Smooth muscle cell (in vitro differentiated cells): ENCODE measurements at regions not wholly inside any gene's neighbourhood (a gene's known extent, or its start where the extent isn't known, plus 50 kb on each side); places are given as distances from the start of the nearest gene placed in this dataset.
"Not testable (repeated sequence)": the region's sequence is repeated elsewhere in the genome, so short reads cannot be mapped to it uniquely, and the experiment has no call there.

Experiments
- DNase-seq: peaks from one replicate; lab custom pipeline; 2025; ENCODE audit not compliant: unreplicated experiment; lab: John Stamatoyannopoulos, UW
- H2AFZ ChIP-seq: fragments of 200-600 bp; sonication (generic); 2 replicates; pipeline ENCODE4 v1.6.0; 2016; ENCODE audit warnings: antibody characterized with exemption, low read depth, mild to moderate bottlenecking
- H3F3A ChIP-seq: fragments of 200-600 bp; sonication (generic); 2 replicates; pipeline ENCODE4 v1.6.0; 2017; ENCODE audit warnings: antibody characterized with exemption, low read depth
- H3K27ac ChIP-seq: fragments of 200-600 bp; sonication (generic); 2 replicates; pipeline ENCODE4 v1.5.1; 2016; ENCODE audit warnings: low read depth, mild to moderate bottlenecking
- H3K27me3 ChIP-seq: fragments of 200-600 bp; sonication (generic); 2 replicates; pipeline ENCODE4 v1.6.1; 2016; ENCODE audit warnings: low read depth, mild to moderate bottlenecking
- H3K36me3 ChIP-seq: fragments of 200-600 bp; sonication (generic); 2 replicates; pipeline ENCODE4 v1.5.1; 2016; ENCODE audit warnings: low read depth
- H3K4me1 ChIP-seq: fragments of 200-600 bp; sonication (generic); 2 replicates; pipeline ENCODE4 v1.5.1; 2016; ENCODE audit warnings: low read depth
- H3K4me2 ChIP-seq: fragments of 200-600 bp; sonication (generic); 2 replicates; pipeline ENCODE4 v1.6.0; 2016; ENCODE audit warnings: mild to moderate bottlenecking
- H3K4me3 ChIP-seq: fragments of 200-600 bp; sonication (generic); 2 replicates; pipeline ENCODE4 v1.5.1; 2016; ENCODE audit warnings: mild to moderate bottlenecking
- H3K79me2 ChIP-seq: fragments of 200-600 bp; sonication (generic); 2 replicates; pipeline ENCODE4 v1.6.0; 2016; ENCODE audit warnings: low read depth, mild to moderate bottlenecking
- H3K9ac ChIP-seq: fragments of 200-600 bp; sonication (generic); 2 replicates; pipeline ENCODE4 v1.6.0; 2016; ENCODE audit warnings: low read depth
- H3K9me3 ChIP-seq: fragments of 200-600 bp; sonication (generic); replicated peaks from 2 replicates; pipeline ENCODE4 v1.5.1; 2016; ENCODE audit warnings: low read depth
- H4K20me1 ChIP-seq: fragments of 200-600 bp; sonication (generic); 2 replicates; pipeline ENCODE4 v1.6.0; 2016; ENCODE audit warnings: low read depth
- WGBS: methylation state at CpG from one replicate; pipeline ENCODE4 v1.1.7; 2016; ENCODE audit warnings: low lambda C conversion rate; 5-methylcytosine and 5-hydroxymethylcytosine counted together

- Histone ChIP-seq H3K4me3 (peak overlapping the region; percentile 85), H4K20me1 (peaks cover 19% of the 10 kb centered on the region), H3K4me2 (peak overlapping the region; percentile 65), H3K9ac (peak overlapping the region; percentile 75), H3K79me2 (peaks cover 22% of the 10 kb centered on the region), H2AFZ (peak overlapping the region; percentile 98)
- not testable (repeated sequence) for H3K4me1 ChIP-seq, H3K9me3 ChIP-seq, H3K27ac ChIP-seq, DNase-seq, H3K36me3 ChIP-seq, H3F3A ChIP-seq, H3K27me3 ChIP-seq
- 3% methylated on average over 84 of the region's 107 CpGs for WGBS
Measured at GRCh38 chr3:195989921-195990840, 81.8 kb upstream of the TNK2 start.

- not testable (repeated sequence) for H3F3A ChIP-seq, H3K27me3 ChIP-seq, H3K4me1 ChIP-seq, H3K27ac ChIP-seq, H3K9me3 ChIP-seq, H2AFZ ChIP-seq, H3K36me3 ChIP-seq, DNase-seq
- Histone ChIP-seq H3K79me2 (peaks cover 22% of the 10 kb centered on the region), H3K4me2 (peak overlapping the region; percentile 73), H3K9ac (peak overlapping the region; percentile 75), H4K20me1 (peaks cover 23% of the 10 kb centered on the region), H3K4me3 (peak overlapping the region; percentile 85)
- WGBS, result 3% methylated on average over 16 of the region's 46 CpGs
Measured at GRCh38 chr3:195989197-195989920, 81.0 kb upstream of the TNK2 start.

GRCh38 chr3:195988764-195989163 lies 80.4 kb upstream of the TNK2 start:
- not testable (repeated sequence) for H3K4me1 ChIP-seq, H3K9me3 ChIP-seq, H3K27ac ChIP-seq, H3K27me3 ChIP-seq, H3F3A ChIP-seq, H2AFZ ChIP-seq, H3K36me3 ChIP-seq, DNase-seq, H3K9ac ChIP-seq
- Histone ChIP-seq H3K4me2 (peak overlapping the region; percentile 73), H3K79me2 (peaks cover 22% of the 10 kb centered on the region), H3K4me3 (peak overlapping the region; percentile 34), H4K20me1 (peaks cover 26% of the 10 kb centered on the region)
- 53% methylated on average over 7 of the region's 7 CpGs for WGBS

GRCh38 chr3:195987001-195987400 lies 78.7 kb upstream of the TNK2 start:
- H3K36me3 ChIP-seq, H3K4me1 ChIP-seq: not testable (repeated sequence)
- 92% methylated on average over 3 of the region's 8 CpGs for WGBS

GRCh38 chr3:195986576-195986975 lies 78.2 kb upstream of the TNK2 start:
- 100% methylated on average over 1 of the region's 4 CpGs for WGBS
- H3K9me3 ChIP-seq, H3K4me2 ChIP-seq, H3K9ac ChIP-seq, H3K4me3 ChIP-seq, DNase-seq, H3K4me1 ChIP-seq, H2AFZ ChIP-seq, H3F3A ChIP-seq, H3K27me3 ChIP-seq, H3K27ac ChIP-seq, H3K36me3 ChIP-seq: not testable (repeated sequence)
- peaks cover 35% of the 10 kb centered on the region for H4K20me1 ChIP-seq
- peaks cover 25% of the 10 kb centered on the region for H3K79me2 ChIP-seq

More at GRCh38 chr3:195987001-195987400, 78.7 kb upstream of the TNK2 start:
- H4K20me1 ChIP-seq, result peaks cover 31% of the 10 kb centered on the region
- not testable (repeated sequence) for H3F3A ChIP-seq, H3K4me2 ChIP-seq, H3K9me3 ChIP-seq, H3K27me3 ChIP-seq, H3K9ac ChIP-seq, H2AFZ ChIP-seq, DNase-seq, H3K4me3 ChIP-seq, H3K27ac ChIP-seq
- H3K79me2 ChIP-seq, result peaks cover 25% of the 10 kb centered on the region

- H3K9ac ChIP-seq, H3F3A ChIP-seq, H3K4me2 ChIP-seq, H3K27ac ChIP-seq, H3K9me3 ChIP-seq, H2AFZ ChIP-seq, H3K27me3 ChIP-seq, DNase-seq, H3K36me3 ChIP-seq, H3K4me3 ChIP-seq, H3K4me1 ChIP-seq: not testable (repeated sequence)
- H3K79me2 ChIP-seq, result peaks cover 25% of the 10 kb centered on the region
- H4K20me1 ChIP-seq, result peaks cover 35% of the 10 kb centered on the region
- WGBS, result 93% methylated on average over 7 of the region's 11 CpGs
Measured at GRCh38 chr3:195985348-195985920, 77.1 kb upstream of the TNK2 start.

GRCh38 chr3:195984392-195985030 lies 76.2 kb upstream of the TNK2 start:
- not testable (repeated sequence) for H2AFZ ChIP-seq, H3K9ac ChIP-seq, H3K27ac ChIP-seq, H3K27me3 ChIP-seq, H3K36me3 ChIP-seq, H3F3A ChIP-seq, H3K4me1 ChIP-seq, DNase-seq, H3K4me3 ChIP-seq, H3K9me3 ChIP-seq, H3K4me2 ChIP-seq
- 87% methylated on average over 11 of the region's 12 CpGs for WGBS
- Histone ChIP-seq H3K79me2 (peaks cover 23% of the 10 kb centered on the region), H4K20me1 (peaks cover 35% of the 10 kb centered on the region)

- peaks cover 21% of the 10 kb centered on the region for H3K79me2 ChIP-seq
- H3K4me2 ChIP-seq, H3K36me3 ChIP-seq, H3K4me1 ChIP-seq, H3F3A ChIP-seq, H3K27me3 ChIP-seq, H3K9me3 ChIP-seq, H3K27ac ChIP-seq, DNase-seq, H3K4me3 ChIP-seq, H3K9ac ChIP-seq, H2AFZ ChIP-seq: not testable (repeated sequence)
- 84% methylated on average over 13 of the region's 16 CpGs for WGBS
- peaks cover 33% of the 10 kb centered on the region for H4K20me1 ChIP-seq
Measured at GRCh38 chr3:195983880-195984279, 75.5 kb upstream of the TNK2 start.
